Tibial nerve (tissue), 4 donors: ENCODE measurements at regions not wholly inside any gene's neighbourhood (a gene's known extent, or its start where the extent isn't known, plus 50 kb on each side); places are given as distances from the start of the nearest gene placed in this dataset. TPM values are rescaled to one million over a fixed set of nuclear protein-coding genes. Genes with fewer than 3 reads are reported as not detected.

Source experiments
- DNase-seq, 2 donors: peaks; one replicate each; pipeline ENCODE4 v3.0.0-alpha.2; 2019; ENCODE audit warnings: low spot score in 2 of 2
- H3K27ac ChIP-seq, 4 donors: fragments of 200-600 bp; sonication (generic) in 3 of 4; one replicate each; pipeline ENCODE4 v1.5.1; 2017 to 2019; ENCODE audit warnings: mild to moderate bottlenecking in 1 of 4
- H3K27me3 ChIP-seq, 2 donors: fragments of 200-600 bp; sonication (generic) in 1 of 2; one replicate each; pipeline versions ENCODE4 v1.5.1 to v1.6.0; 2017 to 2019
- H3K36me3 ChIP-seq, 3 donors: fragments of 200-600 bp; sonication (generic); one replicate each; pipeline ENCODE4 v1.5.1; 2018 to 2019
- H3K4me1 ChIP-seq, 4 donors: fragments of 200-600 bp; sonication (generic) in 3 of 4; one replicate each; pipeline ENCODE4 v1.5.1; 2017 to 2019
- H3K4me3 ChIP-seq, 4 donors: fragments of 200-600 bp; sonication (generic) in 3 of 4; one replicate each; pipeline ENCODE4 v1.5.1; 2017 to 2019; ENCODE audit warnings: mild to moderate bottlenecking in 1 of 4, moderate library complexity in 1 of 4
- H3K9me3 ChIP-seq, 4 donors: fragments of 200-600 bp; sonication (generic) in 3 of 4; one replicate each; pipeline ENCODE4 v1.5.1; 2017 to 2019
- CTCF ChIP-seq, 5 experiments: fragments of 200-600 bp in 3 of 5; fragments of 450-650 bp in 2 of 5; sonication (generic) in 3 of 5; IDR thresholded peaks; one replicate each; pipeline ENCODE4 v1.5.1; 2016 to 2019; ENCODE audit warnings: antibody characterized with exemption in 5 of 5, mild to moderate bottlenecking in 3 of 5, moderate library complexity in 2 of 5
- EP300 ChIP-seq, 2 donors: sonication (generic); formaldehyde crosslinking; IDR thresholded peaks; one replicate each; pipeline ENCODE4 v1.6.1; 2017; ENCODE audit warnings: antibody characterized with exemption in 2 of 2, mild to moderate bottlenecking in 1 of 2
- POLR2A ChIP-seq, 2 donors: fragments of 450-650 bp; IDR thresholded peaks; one replicate each; pipeline ENCODE4 v1.6.1; 2017; ENCODE audit warnings: antibody characterized with exemption in 2 of 2, mild to moderate bottlenecking in 2 of 2, moderate library complexity in 2 of 2
- WGBS, 2 donors: methylation state at CpG; one replicate each; pipeline ENCODE4 v1.1.5; 2018; 5-methylcytosine and 5-hydroxymethylcytosine counted together
- small RNA-seq: library from RNA; depleted of rRNA; stranded (forward); fragments of <200 nt; gene quantifications from one replicate; pipeline ENCODE3, GENCODE V24; 2016

- WGBS, 2 donors, result 92 to 94% methylated on average over 7 of the region's 7 CpGs
- H3K9me3 ChIP-seq, result no peaks in the 10 kb centered on the region
- no peak overlapping the region for H3K27ac ChIP-seq
- H3K4me1 ChIP-seq, result peaks cover 0 to 14% (median 0%) of the 10 kb centered on the region in 4 donors
- DNase-seq, result no peak
- TF ChIP-seq CTCF (IDR thresholded peaks at IDR 0.05) (no peak), POLR2A (IDR thresholded peaks at IDR 0.05) (no peak), EP300 (IDR thresholded peaks at IDR 0.05) (no peak)
- no peaks in the 10 kb centered on the region for H3K27me3 ChIP-seq
- H3K36me3 ChIP-seq, result no peaks in the 10 kb centered on the region
- no peak overlapping the region for H3K4me3 ChIP-seq
Observed at GRCh38 chr4:56086561-56086960, 137.8 kb downstream of the CEP135 start.

GRCh38 chr4:56086073-56086541 lies 137.4 kb downstream of the CEP135 start:
- no peaks in the 10 kb centered on the region for H3K27me3 ChIP-seq
- TF ChIP-seq EP300 (IDR thresholded peaks at IDR 0.05) (no peak), CTCF (IDR thresholded peaks at IDR 0.05) (no peak), POLR2A (IDR thresholded peaks at IDR 0.05) (no peak)
- H3K36me3 ChIP-seq, result no peaks in the 10 kb centered on the region
- no peak overlapping the region for H3K4me3 ChIP-seq
- peaks cover 0 to 14% (median 0%) of the 10 kb centered on the region in 4 donors for H3K4me1 ChIP-seq
- 19 to 21% methylated on average over 3 of the region's 3 CpGs for WGBS, 2 donors
- H3K27ac ChIP-seq, result no peak overlapping the region
- DNase-seq, result no peak
- H3K9me3 ChIP-seq, result no peaks in the 10 kb centered on the region

GRCh38 chr4:56085275-56085674 lies 136.5 kb downstream of the CEP135 start:
- no peaks in the 10 kb centered on the region for H3K27me3 ChIP-seq
- peaks cover 0 to 14% (median 0%) of the 10 kb centered on the region in 4 donors for H3K4me1 ChIP-seq
- no peak for TF ChIP-seq POLR2A (IDR thresholded peaks at IDR 0.05)
- no peaks in the 10 kb centered on the region for H3K36me3 ChIP-seq
- WGBS, 2 donors, result 30 to 36% methylated on average over 2 of the region's 2 CpGs
- H3K9me3 ChIP-seq, result no peaks in the 10 kb centered on the region
- H3K4me3 ChIP-seq, result no peak overlapping the region
- no peak overlapping the region for H3K27ac ChIP-seq
- DNase-seq, result no peak

- no peaks in the 10 kb centered on the region for H3K36me3 ChIP-seq
- DNase-seq, result no peak
- no peaks in the 10 kb centered on the region for H3K9me3 ChIP-seq
- no peaks in the 10 kb centered on the region for H3K27me3 ChIP-seq
- H3K4me3 ChIP-seq, result no peak overlapping the region
- WGBS, 2 donors, result 62 to 63% methylated on average over 4 of the region's 4 CpGs
- no peak overlapping the region for H3K27ac ChIP-seq
- H3K4me1 ChIP-seq, result peaks cover 0 to 14% (median 0%) of the 10 kb centered on the region in 4 donors
- TF ChIP-seq POLR2A (IDR thresholded peaks at IDR 0.05) (no peak), CTCF (IDR thresholded peaks at IDR 0.05) (no peak), EP300 (IDR thresholded peaks at IDR 0.05) (no peak)
Observed at GRCh38 chr4:56084851-56085250, 136.1 kb downstream of the CEP135 start.

Small RNA genes lying in the stretch of these regions (small RNA-seq; reads per million reads assigned to genes)
- not detected for gene RNA5SP161
